Endodermal cell (in vitro differentiated cells): ENCODE measurements at regions not wholly inside any gene's neighbourhood (a gene's known extent, or its start where the extent isn't known, plus 50 kb on each side); places are given as distances from the start of the nearest gene placed in this dataset.

Experiments used
- DNase-seq: peaks from one replicate; pipeline ENCODE4 v3.0.0-alpha.2; 2017
- H3K27ac ChIP-seq: 2 replicates; pipeline ENCODE4 v1.5.1; 2013; ENCODE audit warnings: mild to moderate bottlenecking, low read depth, low read length, moderate library complexity
- H3K27me3 ChIP-seq: 2 replicates; pipeline ENCODE4 v1.6.1; 2013; ENCODE audit warnings: mild to moderate bottlenecking, low read length, moderate library complexity; ENCODE audit not compliant: insufficient read depth, control insufficient read depth, poor library complexity, severe bottlenecking
- H3K36me3 ChIP-seq: 2 replicates; pipeline ENCODE4 v1.7.0; 2013; ENCODE audit warnings: mild to moderate bottlenecking, low read length, moderate library complexity; ENCODE audit not compliant: control insufficient read depth, insufficient read depth
- H3K4me1 ChIP-seq: one replicate; pipeline ENCODE4 v1.7.0; 2013; ENCODE audit warnings: low read length; ENCODE audit not compliant: control insufficient read depth, insufficient read depth
- H3K4me3 ChIP-seq: 2 replicates; pipeline ENCODE4 v1.5.1; 2013; ENCODE audit warnings: mild to moderate bottlenecking, low read length, moderate library complexity
- H3K9ac ChIP-seq: 2 replicates; pipeline ENCODE4 v1.6.1; 2013; ENCODE audit warnings: mild to moderate bottlenecking, low read length, moderate library complexity; ENCODE audit not compliant: poor library complexity, severe bottlenecking; ENCODE audit errors: extremely low read depth
- H3K9me3 ChIP-seq: 2 replicates; pipeline ENCODE4 v1.6.1; 2013; ENCODE audit warnings: mild to moderate bottlenecking, low read length, moderate library complexity; ENCODE audit not compliant: control insufficient read depth
- H3K27ac Mint-ChIP-seq: 2 replicates; pipeline ENCODE4 v1.8.0; 2020; ENCODE audit warnings: mixed read lengths
- H3K27me3 Mint-ChIP-seq: 2 replicates; pipeline ENCODE4 v1.8.0; 2021; ENCODE audit warnings: mild to moderate bottlenecking, mixed read lengths; ENCODE audit not compliant: insufficient read depth
- H3K36me3 Mint-ChIP-seq: 2 replicates; pipeline ENCODE4 v1.8.0; 2020; ENCODE audit warnings: low read depth, mixed read lengths
- H3K4me1 Mint-ChIP-seq: 2 replicates; pipeline ENCODE4 v1.8.0; 2020; ENCODE audit warnings: mixed read lengths
- H3K4me3 Mint-ChIP-seq: 2 replicates; pipeline ENCODE4 v1.8.0; 2020; ENCODE audit warnings: mild to moderate bottlenecking, moderate library complexity, mixed read lengths
- H3K9me3 Mint-ChIP-seq: 2 replicates; pipeline ENCODE4 v1.8.0; 2020; ENCODE audit warnings: mild to moderate bottlenecking, mixed read lengths
- CTCF ChIP-seq: fragments of 200-600 bp; sonication (generic); conservative IDR thresholded peaks from 2 replicates; pipeline ENCODE4 v1.5.0; 2021; ENCODE audit warnings: antibody characterized with exemption, mild to moderate bottlenecking
- WGBS, 2 experiments: methylation state at CpG; one replicate each; pipeline versions ENCODE4 v1.1.5 to v1.1.7; 2013; ENCODE audit warnings: missing lambda C conversion rate in 2 of 2, mixed read lengths in 1 of 2; ENCODE audit not compliant: insufficient coverage in 1 of 2, insufficient read length in 1 of 2; 5-methylcytosine and 5-hydroxymethylcytosine counted together

GRCh38 chr5:97455996-97456395, 272.9 kb upstream of the RIOK2 start:
- H3K4me1 Mint-ChIP-seq: no peaks in the 10 kb centered on the region
- Histone ChIP-seq H3K27ac (no peak overlapping the region), H3K4me3 (no peak overlapping the region), H3K36me3 (no peaks in the 10 kb centered on the region), H3K9me3 (no peaks in the 10 kb centered on the region), H3K4me1 (peaks cover 3% of the 10 kb centered on the region), H3K9ac (no peak overlapping the region), H3K27me3 (no peaks in the 10 kb centered on the region)
- no peaks in the 10 kb centered on the region for H3K9me3 Mint-ChIP-seq
- H3K4me3 Mint-ChIP-seq: no peak overlapping the region
- WGBS, 2 experiments: 88 to 92% methylated on average over 1 of the region's 1 CpG
- H3K27ac Mint-ChIP-seq: no peak overlapping the region
- H3K27me3 Mint-ChIP-seq: no peaks in the 10 kb centered on the region
- no peak for DNase-seq
- no peak for TF ChIP-seq CTCF
- H3K36me3 Mint-ChIP-seq: no peaks in the 10 kb centered on the region

DNA sequence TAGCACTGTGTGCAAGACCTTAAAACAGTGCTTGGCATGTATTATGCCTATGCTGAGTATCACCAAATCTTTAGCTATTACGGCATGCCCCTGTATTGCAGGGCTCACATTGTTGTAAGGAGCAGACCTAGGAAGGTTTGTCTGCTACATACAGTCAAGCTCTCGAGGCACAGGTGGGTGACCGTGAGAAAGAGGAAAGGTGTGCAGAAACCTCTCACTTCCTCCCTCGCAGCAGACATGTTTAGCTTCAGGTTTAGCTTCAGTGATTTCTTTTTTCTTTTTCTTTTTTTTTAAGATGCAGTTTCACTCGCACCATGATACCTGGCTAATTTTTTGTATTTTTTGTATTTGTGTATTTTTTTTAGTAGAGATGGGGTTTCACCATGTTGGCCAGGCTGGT, 275.8 kb upstream of the RIOK2 start:
- WGBS, 2 experiments: 94 to 99% methylated on average over 3 to 4 of the region's 5 CpGs
- H3K4me1 Mint-ChIP-seq: no peaks in the 10 kb centered on the region
- H3K27ac Mint-ChIP-seq: no peak overlapping the region
- H3K4me3 ChIP-seq: no peak overlapping the region
- TF ChIP-seq CTCF: no peak
- no peak overlapping the region for H3K4me3 Mint-ChIP-seq
- no peak overlapping the region for H3K27ac ChIP-seq
- no peaks in the 10 kb centered on the region for H3K36me3 Mint-ChIP-seq
- DNase-seq: no peak
- H3K4me1 ChIP-seq: no peaks in the 10 kb centered on the region
- no peak overlapping the region for H3K9ac ChIP-seq
- H3K36me3 ChIP-seq: no peaks in the 10 kb centered on the region
- no peaks in the 10 kb centered on the region for H3K27me3 Mint-ChIP-seq
- peaks cover under 1% of the 10 kb centered on the region for H3K9me3 ChIP-seq
- H3K27me3 ChIP-seq: no peaks in the 10 kb centered on the region
- H3K9me3 Mint-ChIP-seq: peaks cover under 1% of the 10 kb centered on the region

- Mint-ChIP-seq H3K4me1 (no peaks in the 10 kb centered on the region), H3K9me3 (peaks cover 33% of the 10 kb centered on the region), H3K4me3 (no peak overlapping the region), H3K27me3 (no peaks in the 10 kb centered on the region), H3K36me3 (no peaks in the 10 kb centered on the region), H3K27ac (no peak overlapping the region)
- no peak for DNase-seq
- TF ChIP-seq CTCF: no peak
- H3K4me1 ChIP-seq: no peaks in the 10 kb centered on the region
- H3K36me3 ChIP-seq: no peaks in the 10 kb centered on the region
- H3K9me3 ChIP-seq: peaks cover 16% of the 10 kb centered on the region
- no peak overlapping the region for H3K4me3 ChIP-seq
- 95 to 100% methylated on average over 1 to 10 of the region's 10 CpGs for WGBS, 2 experiments
- no peak overlapping the region for H3K27ac ChIP-seq
- H3K27me3 ChIP-seq: no peaks in the 10 kb centered on the region
- H3K9ac ChIP-seq: no peak overlapping the region
Measured at GRCh38 chr5:97471951-97472350, 288.9 kb upstream of the RIOK2 start.
